Colonic mucosa (tissue), 4 donors: ENCODE measurements at regions not wholly inside any gene's neighbourhood (a gene's known extent, or its start where the extent isn't known, plus 50 kb on each side); places are given as distances from the start of the nearest gene placed in this dataset.

ENCODE experiments used
- DNase-seq: peaks from one replicate; pipeline ENCODE4 v3.0.0-alpha.2; 2020
- H3K27ac ChIP-seq: fragments of 200-600 bp; one replicate; pipeline ENCODE4 v1.8.0; 2021
- H3K27me3 ChIP-seq: fragments of 200-600 bp; one replicate; pipeline ENCODE4 v1.8.0; 2021
- H3K36me3 ChIP-seq: fragments of 200-600 bp; one replicate; pipeline ENCODE4 v1.8.0; 2021
- H3K4me1 ChIP-seq: fragments of 200-600 bp; one replicate; pipeline ENCODE4 v1.8.0; 2021; ENCODE audit warnings: mild to moderate bottlenecking
- H3K4me3 ChIP-seq: fragments of 200-600 bp; one replicate; pipeline ENCODE4 v1.8.0; 2021
- H3K9ac ChIP-seq, 2 donors: one replicate each; pipeline ENCODE4 v1.7.0; 2013; ENCODE audit warnings: control low read depth in 2 of 2, low read depth in 2 of 2, low read length in 2 of 2
- H3K9me3 ChIP-seq: fragments of 200-600 bp; one replicate; pipeline ENCODE4 v1.8.0; 2021
- CTCF ChIP-seq: fragments of 200-600 bp; IDR thresholded peaks from one replicate; pipeline ENCODE4 v1.8.0; 2022; ENCODE audit warnings: antibody characterized with exemption, mild to moderate bottlenecking
- intact Hi-C: fragments of 100-400 bp; cut with DNase I; formaldehyde crosslinking; loops from one replicate; pipeline ENCODE4 v1.14.1; 2022
- donor health status: healthy.
- donor health status: DM: no; HTN: no; CAD: no.
- donor health status: DM: no; HTN: no; CAD: no.

- Histone ChIP-seq H3K27me3 (no peaks in the 10 kb centered on the region), H3K4me3 (no peak overlapping the region), H3K9me3 (no peaks in the 10 kb centered on the region), H3K4me1 (no peaks in the 10 kb centered on the region), H3K9ac (no peak overlapping the region), H3K36me3 (no peaks in the 10 kb centered on the region), H3K27ac (no peak overlapping the region)
- DNase-seq, result no peak
- intact Hi-C loops, result no loop called here
- no peak for TF ChIP-seq CTCF
Measured at GRCh38 chr9:99472240-99472915, 250.3 kb downstream of the SEC61B start.

GRCh38 chr9:99472916-99473245 lies 250.8 kb downstream of the SEC61B start:
- Histone ChIP-seq H3K36me3 (no peaks in the 10 kb centered on the region), H3K9ac (no peak overlapping the region)
- intact Hi-C loops, result no loop called here

GRCh38 chr9:99474186-99474585 lies 252.1 kb downstream of the SEC61B start:
- no peaks in the 10 kb centered on the region for H3K27me3 ChIP-seq
- H3K9me3 ChIP-seq, result no peaks in the 10 kb centered on the region
- no peak overlapping the region for H3K4me3 ChIP-seq
- no peak overlapping the region for H3K9ac ChIP-seq
- intact Hi-C loops, result no loop called here
- DNase-seq, result no peak
- H3K27ac ChIP-seq, result no peak overlapping the region
- no peak for TF ChIP-seq CTCF
- H3K36me3 ChIP-seq, result no peaks in the 10 kb centered on the region
- no peaks in the 10 kb centered on the region for H3K4me1 ChIP-seq

More at GRCh38 chr9:99472916-99473245, 250.8 kb downstream of the SEC61B start:
- no peak for DNase-seq
- Histone ChIP-seq H3K4me3 (no peak overlapping the region), H3K4me1 (no peaks in the 10 kb centered on the region), H3K9me3 (no peaks in the 10 kb centered on the region), H3K27ac (no peak overlapping the region), H3K27me3 (no peaks in the 10 kb centered on the region)
- no peak for TF ChIP-seq CTCF

- intact Hi-C loops, result no loop called here
- H3K4me3 ChIP-seq, result no peak overlapping the region
- H3K27me3 ChIP-seq, result no peaks in the 10 kb centered on the region
- H3K27ac ChIP-seq, result no peak overlapping the region
- no peaks in the 10 kb centered on the region for H3K4me1 ChIP-seq
- H3K9me3 ChIP-seq, result no peaks in the 10 kb centered on the region
- DNase-seq, result no peak
- no peak overlapping the region for H3K9ac ChIP-seq
- no peak for TF ChIP-seq CTCF
- H3K36me3 ChIP-seq, result no peaks in the 10 kb centered on the region
Measured at GRCh38 chr9:99475401-99476065, 253.5 kb downstream of the SEC61B start.

- Histone ChIP-seq H3K9ac (no peak overlapping the region), H3K27ac (no peak overlapping the region), H3K9me3 (no peaks in the 10 kb centered on the region), H3K36me3 (no peaks in the 10 kb centered on the region), H3K4me3 (no peak overlapping the region), H3K4me1 (no peaks in the 10 kb centered on the region), H3K27me3 (no peaks in the 10 kb centered on the region)
- no peak for DNase-seq
- intact Hi-C loops, result no loop called here
- TF ChIP-seq CTCF, result no peak
Measured at GRCh38 chr9:99478469-99479027, 256.5 kb downstream of the SEC61B start.
